Right atrium auricular region (tissue), 2 donors: ENCODE measurements at regions not wholly inside any gene's neighbourhood (a gene's known extent, or its start where the extent isn't known, plus 50 kb on each side); places are given as distances from the start of the nearest gene placed in this dataset.

Experiments
- DNase-seq: peaks from one replicate; pipeline ENCODE4 v3.0.0-alpha.2; 2019; ENCODE audit warnings: low spot score
- H3K27ac ChIP-seq, 2 donors: fragments of 200-600 bp; sonication (generic); 1 replicate in 1 of 2; 2 replicates in 1 of 2; pipeline ENCODE4 v1.5.1; 2016 to 2019
- H3K27me3 ChIP-seq, 2 donors: fragments of 200-600 bp; sonication (generic); one replicate each; pipeline versions ENCODE4 v1.5.1 to v1.6.0; 2017 to 2019
- H3K36me3 ChIP-seq: fragments of 200-600 bp; sonication (generic); one replicate; pipeline ENCODE4 v1.5.1; 2016
- H3K4me1 ChIP-seq, 2 donors: fragments of 200-600 bp; sonication (generic); one replicate each; pipeline versions ENCODE4 v1.5.1 to v1.6.0; 2017 to 2019
- H3K4me3 ChIP-seq, 2 donors: fragments of 200-600 bp; sonication (generic); 1 replicate in 1 of 2; 2 replicates in 1 of 2; pipeline ENCODE4 v1.5.1; 2017 to 2019; ENCODE audit warnings: mild to moderate bottlenecking in 1 of 2, moderate library complexity in 1 of 2
- H3K9me3 ChIP-seq, 2 donors: fragments of 200-600 bp; sonication (generic); one replicate each; pipeline ENCODE4 v1.5.1; 2019
- CTCF ChIP-seq, 2 donors: fragments of 200-600 bp; sonication (generic); IDR thresholded peaks; one replicate each; pipeline ENCODE4 v1.5.1; 2019; ENCODE audit warnings: antibody characterized with exemption in 2 of 2

DNA sequence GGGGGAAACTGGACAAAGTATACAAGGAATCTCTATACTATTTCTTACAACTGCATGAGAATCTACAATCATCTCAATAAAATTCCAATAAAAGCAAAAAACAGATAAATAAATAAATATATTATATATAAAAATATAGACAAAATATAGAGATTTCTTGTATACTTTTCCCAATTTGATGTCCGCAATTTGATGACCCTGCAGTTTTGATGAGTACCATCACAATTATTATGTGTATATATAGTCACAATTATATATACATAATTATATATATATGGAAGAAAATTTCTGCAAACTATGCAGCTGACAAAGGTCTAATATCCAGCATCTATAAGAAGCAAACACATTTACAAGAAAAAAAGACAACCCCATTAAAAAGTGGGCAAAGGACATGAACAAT, 169.2 kb upstream of the ATXN1 start:
- no peak for DNase-seq
- no peaks in the 10 kb centered on the region for H3K9me3 ChIP-seq
- no peaks in the 10 kb centered on the region for H3K36me3 ChIP-seq
- no peaks in the 10 kb centered on the region for H3K27me3 ChIP-seq
- H3K4me1 ChIP-seq: no peaks in the 10 kb centered on the region
- no peak overlapping the region for H3K4me3 ChIP-seq
- H3K27ac ChIP-seq: no peak overlapping the region
- TF ChIP-seq CTCF (IDR thresholded peaks at IDR 0.05): no peak

GRCh38 chr6:16929809-16930208, 168.5 kb upstream of the ATXN1 start:
- no peak for TF ChIP-seq CTCF (IDR thresholded peaks at IDR 0.05)

GRCh38 chr6:16928387-16928786, 167.1 kb upstream of the ATXN1 start:
- TF ChIP-seq CTCF (IDR thresholded peaks at IDR 0.05): no peak
- Histone ChIP-seq H3K27ac (no peak overlapping the region), H3K36me3 (no peaks in the 10 kb centered on the region), H3K9me3 (no peaks in the 10 kb centered on the region), H3K4me3 (no peak overlapping the region), H3K27me3 (no peaks in the 10 kb centered on the region), H3K4me1 (no peaks in the 10 kb centered on the region)
- no peak for DNase-seq

More at GRCh38 chr6:16929809-16930208, 168.5 kb upstream of the ATXN1 start:
- Histone ChIP-seq H3K36me3 (no peaks in the 10 kb centered on the region), H3K9me3 (no peaks in the 10 kb centered on the region), H3K27ac (no peak overlapping the region), H3K27me3 (no peaks in the 10 kb centered on the region), H3K4me1 (no peaks in the 10 kb centered on the region), H3K4me3 (no peak overlapping the region)
- DNase-seq: no peak

- Histone ChIP-seq H3K9me3 (no peaks in the 10 kb centered on the region), H3K4me1 (no peaks in the 10 kb centered on the region), H3K36me3 (no peaks in the 10 kb centered on the region), H3K27ac (no peak overlapping the region), H3K27me3 (no peaks in the 10 kb centered on the region), H3K4me3 (no peak overlapping the region)
- no peak for TF ChIP-seq CTCF (IDR thresholded peaks at IDR 0.05)
- DNase-seq: no peak
Measured at GRCh38 chr6:16927205-16927604, 165.9 kb upstream of the ATXN1 start.

GRCh38 chr6:16925461-16925860, 164.2 kb upstream of the ATXN1 start:
- no peak overlapping the region for H3K27ac ChIP-seq
- no peaks in the 10 kb centered on the region for H3K27me3 ChIP-seq
- no peak overlapping the region for H3K4me3 ChIP-seq
- DNase-seq: no peak
- TF ChIP-seq CTCF (IDR thresholded peaks at IDR 0.05): no peak
- H3K36me3 ChIP-seq: no peaks in the 10 kb centered on the region
- no peaks in the 10 kb centered on the region for H3K4me1 ChIP-seq
- no peaks in the 10 kb centered on the region for H3K9me3 ChIP-seq

DNA sequence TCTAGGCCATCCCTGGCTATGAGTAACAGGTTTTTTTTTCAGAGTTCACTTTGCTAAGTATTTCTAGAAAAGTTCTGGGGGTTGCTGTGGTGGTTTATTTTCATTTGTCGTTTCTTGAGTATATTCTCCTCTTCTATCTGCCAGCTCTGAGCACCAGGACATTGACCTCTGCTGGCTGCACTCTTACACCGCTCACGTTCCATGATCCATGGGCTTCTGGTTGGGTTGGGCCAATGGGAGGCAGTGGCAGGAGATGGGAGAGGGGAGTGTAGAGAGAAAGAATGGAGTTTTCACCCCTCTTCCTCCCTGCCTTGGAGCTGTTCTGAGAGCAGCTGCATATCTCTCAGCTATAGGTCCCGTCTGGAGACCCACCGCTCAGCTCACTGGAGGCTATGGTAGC, 161.0 kb upstream of the ATXN1 start:
- Histone ChIP-seq H3K27me3 (no peaks in the 10 kb centered on the region), H3K27ac (no peak overlapping the region), H3K9me3 (no peaks in the 10 kb centered on the region), H3K4me1 (no peaks in the 10 kb centered on the region), H3K36me3 (no peaks in the 10 kb centered on the region), H3K4me3 (no peak overlapping the region)
- no peak for TF ChIP-seq CTCF (IDR thresholded peaks at IDR 0.05)
- DNase-seq: no peak
